ACHN (cell line): ENCODE measurements at regions not wholly inside any gene's neighbourhood (a gene's known extent, or its start where the extent isn't known, plus 50 kb on each side); places are given as distances from the start of the nearest gene placed in this dataset.

ENCODE experiments used
- DNase-seq: peaks from one replicate; pipeline ENCODE4 v3.0.0-alpha.2; 2015
- in situ Hi-C: cut with HindIII; loops from 2 replicates; pipeline ENCODE4 v1.10.0; 2017; ENCODE audit warnings: low sequenced_read_pairs, low pct_ligation_motif_present, low pct_unique_long_range_greater_than_20kb

GRCh38 chr2:65511306-65511705, 78.9 kb upstream of the SPRED2 start:
- no peak for DNase-seq
- in situ Hi-C loops, result no loop called here

GRCh38 chr2:65508225-65508624, 75.8 kb upstream of the SPRED2 start:
- in situ Hi-C loops, result no loop called here
- DNase-seq, result no peak

- in situ Hi-C loops, result no loop called here
- no peak for DNase-seq
Observed at GRCh38 chr2:65507102-65508069, 75.0 kb upstream of the SPRED2 start.

- no peak for DNase-seq
- in situ Hi-C loops, result no loop called here
Observed at GRCh38 chr2:65504814-65505697, 72.7 kb upstream of the SPRED2 start.

- no peak for DNase-seq
- in situ Hi-C loops, result no loop called here
Observed at GRCh38 chr2:65504201-65504600, 71.8 kb upstream of the SPRED2 start.

- in situ Hi-C loops, result no loop called here
- DNase-seq, result no peak
Observed at GRCh38 chr2:65503746-65504145, 71.3 kb upstream of the SPRED2 start.

- in situ Hi-C loops, result no loop called here
- no peak for DNase-seq
Observed at GRCh38 chr2:65501836-65502235, 69.4 kb upstream of the SPRED2 start.

- in situ Hi-C loops, result no loop called here
- no peak for DNase-seq
Observed at GRCh38 chr2:65501074-65501473, 68.7 kb upstream of the SPRED2 start.

GRCh38 chr2:65500310-65501040, 68.1 kb upstream of the SPRED2 start:
- DNase-seq, result no peak
- in situ Hi-C loops, result no loop called here

- in situ Hi-C loops, result no loop called here
- no peak for DNase-seq
Observed at GRCh38 chr2:65499216-65499615, 66.8 kb upstream of the SPRED2 start.

GRCh38 chr2:65498396-65498795, 66.0 kb upstream of the SPRED2 start:
- in situ Hi-C loops, result no loop called here

GRCh38 chr2:65495251-65495877, 63.0 kb upstream of the SPRED2 start:
- in situ Hi-C loops, result no loop called here
- DNase-seq, result no peak

More at GRCh38 chr2:65498396-65498795, 66.0 kb upstream of the SPRED2 start:
- no peak for DNase-seq

- in situ Hi-C loops, result no loop called here
- DNase-seq, result no peak
Observed at GRCh38 chr2:65494078-65494477, 61.7 kb upstream of the SPRED2 start.

GRCh38 chr2:65491381-65491905, 59.0 kb upstream of the SPRED2 start:
- in situ Hi-C loops, result no loop called here
- DNase-seq, result no peak

- in situ Hi-C loops, result no loop called here
- DNase-seq, result no peak
Observed at GRCh38 chr2:65490222-65490621, 57.8 kb upstream of the SPRED2 start.

- no peak for DNase-seq
- in situ Hi-C loops, result no loop called here
Observed at GRCh38 chr2:65489269-65489668, 56.9 kb upstream of the SPRED2 start.

- in situ Hi-C loops, result no loop called here
- DNase-seq, result no peak
Observed at GRCh38 chr2:65488527-65488926, 56.1 kb upstream of the SPRED2 start.

GRCh38 chr2:65487404-65487803, 55.0 kb upstream of the SPRED2 start:
- no peak for DNase-seq
- in situ Hi-C loops, result no loop called here
